ENCODE measurements at regions not wholly inside any gene's neighbourhood (a gene's known extent, or its start where the extent isn't known, plus 50 kb on each side); places are given as distances from the start of the nearest gene placed in this dataset.

DNA sequence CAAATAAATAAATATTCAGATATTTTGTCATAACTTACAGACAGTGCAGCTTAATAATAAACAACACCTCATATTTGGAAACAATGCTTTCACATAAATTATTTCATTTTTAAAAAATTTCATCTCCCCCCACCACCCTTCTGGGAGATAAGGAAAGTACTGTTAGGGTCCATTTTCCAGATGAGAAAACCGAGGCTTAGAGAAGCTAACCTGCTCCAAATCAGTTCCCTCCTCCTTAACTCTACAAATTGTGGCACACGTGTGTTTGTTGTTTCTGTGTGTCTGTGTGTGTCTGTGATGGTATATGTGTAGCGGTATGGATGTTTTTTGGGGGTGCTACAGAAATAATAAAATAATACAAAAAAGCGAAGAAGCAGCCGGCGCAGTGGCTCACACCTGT lies 54.2 kb upstream of the NAA20 start:
- peaks cover 31 to 73% (median 53%) of the 10 kb centered on the region in 4 donors for H3K36me3 ChIP-seq

DNA sequence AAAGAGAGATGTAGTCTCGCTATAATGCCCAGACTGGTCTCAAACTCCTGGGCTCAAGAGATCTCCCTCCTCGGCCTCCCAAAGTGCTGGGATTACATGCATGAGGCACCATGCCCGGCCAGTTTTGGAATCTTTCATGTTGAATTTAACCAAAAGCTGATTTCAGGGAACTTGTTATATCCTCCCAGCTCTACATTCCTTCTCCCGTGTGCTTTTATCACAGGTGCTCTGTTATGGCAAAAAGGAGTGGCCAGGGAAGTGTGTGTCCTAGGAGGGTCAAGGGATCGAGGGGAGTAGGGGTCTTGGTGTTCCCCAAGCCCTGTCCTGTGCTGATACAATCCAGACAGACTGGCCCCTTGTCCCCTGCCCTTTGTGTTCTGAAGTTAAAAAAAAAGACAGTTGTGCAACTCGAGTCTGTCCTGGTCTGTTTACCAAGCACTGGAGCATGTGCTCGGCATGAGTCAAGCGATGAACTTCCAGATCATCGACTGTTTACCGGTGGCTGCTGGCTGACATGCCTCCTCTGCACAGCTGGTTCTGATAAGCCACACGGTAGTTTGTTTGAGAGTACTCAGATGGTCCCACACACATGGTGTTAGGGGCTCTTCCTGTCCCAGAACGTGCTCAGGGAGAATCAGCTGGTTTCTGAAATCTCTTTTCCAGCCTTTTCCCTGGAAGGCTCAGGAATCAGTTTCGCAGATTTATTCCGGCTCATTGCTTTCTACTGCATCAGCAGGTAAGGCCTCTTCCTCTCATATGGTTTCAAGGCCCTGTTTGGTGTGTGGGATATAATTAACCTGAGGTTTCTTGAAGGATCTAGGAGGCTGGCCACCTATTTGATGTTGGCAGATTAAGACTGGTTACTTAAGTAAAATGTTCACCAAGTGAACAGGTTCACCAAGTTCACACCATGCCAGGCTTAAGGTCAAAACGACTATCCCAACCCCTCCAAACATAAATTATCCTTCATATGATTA lies 52.6 kb upstream of the NAA20 start:
- no peak overlapping the region for H3K4me3 ChIP-seq
- WGBS, 5 donors = 48 to 60% (median 52%) methylated on average over 15 of the region's 15 CpGs
- peaks cover 22 to 72% (median 37%) of the 10 kb centered on the region in 4 donors for H3K36me3 ChIP-seq
- peak overlapping the region in 4 of 5 donors; percentile 14 to 77 (median 70) for H3K27ac ChIP-seq
- DNase-seq = peak; percentile 54 to 69
- no peaks in the 10 kb centered on the region for H3K27me3 ChIP-seq
- no peaks in the 10 kb centered on the region for H3K9me3 ChIP-seq
- intact Hi-C loops (cut with DNase I; ENCODE audit: low total_unique reads) = no loop called here
- TF ChIP-seq POLR2A (IDR thresholded peaks at IDR 0.05) (no peak), POLR2AphosphoS5 (IDR thresholded peaks at IDR 0.05) (peak; percentile 57 to 86 (median 72))
- TF ChIP-seq, protein P1, sequence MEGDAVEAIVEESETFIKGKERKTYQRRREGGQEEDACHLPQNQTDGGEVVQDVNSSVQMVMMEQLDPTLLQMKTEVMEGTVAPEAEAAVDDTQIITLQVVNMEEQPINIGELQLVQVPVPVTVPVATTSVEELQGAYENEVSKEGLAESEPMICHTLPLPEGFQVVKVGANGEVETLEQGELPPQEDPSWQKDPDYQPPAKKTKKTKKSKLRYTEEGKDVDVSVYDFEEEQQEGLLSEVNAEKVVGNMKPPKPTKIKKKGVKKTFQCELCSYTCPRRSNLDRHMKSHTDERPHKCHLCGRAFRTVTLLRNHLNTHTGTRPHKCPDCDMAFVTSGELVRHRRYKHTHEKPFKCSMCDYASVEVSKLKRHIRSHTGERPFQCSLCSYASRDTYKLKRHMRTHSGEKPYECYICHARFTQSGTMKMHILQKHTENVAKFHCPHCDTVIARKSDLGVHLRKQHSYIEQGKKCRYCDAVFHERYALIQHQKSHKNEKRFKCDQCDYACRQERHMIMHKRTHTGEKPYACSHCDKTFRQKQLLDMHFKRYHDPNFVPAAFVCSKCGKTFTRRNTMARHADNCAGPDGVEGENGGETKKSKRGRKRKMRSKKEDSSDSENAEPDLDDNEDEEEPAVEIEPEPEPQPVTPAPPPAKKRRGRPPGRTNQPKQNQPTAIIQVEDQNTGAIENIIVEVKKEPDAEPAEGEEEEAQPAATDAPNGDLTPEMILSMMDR (IDR thresholded peaks at IDR 0.05) = no peak
- H3K4me1 ChIP-seq = peaks cover 15 to 46% (median 29%) of the 10 kb centered on the region in 4 donors

More for the DNA sequence above, 54.2 kb upstream of the NAA20 start:
- intact Hi-C loops (cut with DNase I; ENCODE audit: low total_unique reads) = no loop called here
- TF ChIP-seq POLR2A (IDR thresholded peaks at IDR 0.05) (no peak), POLR2AphosphoS5 (IDR thresholded peaks at IDR 0.05) (no peak), EP300 (IDR thresholded peaks at IDR 0.05) (no peak)
- TF ChIP-seq, protein P1 (IDR thresholded peaks at IDR 0.05) = no peak
- Histone ChIP-seq H3K4me3 (no peak overlapping the region), H3K9me3 (no peaks in the 10 kb centered on the region), H3K27me3 (no peaks in the 10 kb centered on the region), H3K27ac (no peak overlapping the region), H3K4me1 (peaks cover 7 to 36% (median 29%) of the 10 kb centered on the region in 4 donors)
- WGBS, 5 donors = 93 to 97% (median 97%) methylated on average over 6 of the region's 6 CpGs
- no peak for DNase-seq

DNA sequence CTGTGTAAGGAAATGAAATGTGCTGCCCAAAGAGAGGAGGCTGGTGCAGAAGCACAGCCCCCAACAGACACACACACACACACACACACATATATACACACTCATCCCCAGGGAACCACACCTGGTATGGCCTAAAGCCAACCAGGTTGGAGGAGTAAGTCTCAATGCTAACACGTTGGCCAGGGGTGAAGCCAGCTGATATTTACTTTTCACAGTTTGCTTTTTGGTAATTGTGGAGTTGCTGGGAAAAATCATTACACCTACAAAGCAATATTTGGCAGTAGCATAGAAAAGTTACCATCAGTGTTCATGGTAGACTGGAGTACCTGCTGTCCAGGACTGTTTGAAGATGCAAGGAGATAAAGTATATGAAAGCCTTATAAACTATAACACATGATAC lies 50.3 kb upstream of the NAA20 start:
- TF ChIP-seq, protein P1 (IDR thresholded peaks at IDR 0.05) = no peak
- no peak for TF ChIP-seq POLR2A (IDR thresholded peaks at IDR 0.05)
- no peak for TF ChIP-seq EP300 (IDR thresholded peaks at IDR 0.05)
- no peak for TF ChIP-seq POLR2AphosphoS5 (IDR thresholded peaks at IDR 0.05)
- intact Hi-C loops (cut with DNase I; ENCODE audit: low total_unique reads) = no loop called here
- Histone ChIP-seq H3K36me3 (peaks cover 3 to 65% (median 23%) of the 10 kb centered on the region in 4 donors), H3K4me1 (peaks cover 15 to 40% (median 29%) of the 10 kb centered on the region in 4 donors), H3K27ac (no peak overlapping the region), H3K27me3 (no peaks in the 10 kb centered on the region), H3K4me3 (no peak overlapping the region), H3K9me3 (no peaks in the 10 kb centered on the region)
- WGBS, 5 donors = 30 to 65% (median 33%) methylated on average over 1 of the region's 1 CpG
- peak in 1 of 2 donors; percentile 52 for DNase-seq

All from stomach (tissue), 8 donors.